ENCODE measurements at regions not wholly inside any gene's neighbourhood (a gene's known extent, or its start where the extent isn't known, plus 50 kb on each side); places are given as distances from the start of the nearest gene placed in this dataset.

DNA sequence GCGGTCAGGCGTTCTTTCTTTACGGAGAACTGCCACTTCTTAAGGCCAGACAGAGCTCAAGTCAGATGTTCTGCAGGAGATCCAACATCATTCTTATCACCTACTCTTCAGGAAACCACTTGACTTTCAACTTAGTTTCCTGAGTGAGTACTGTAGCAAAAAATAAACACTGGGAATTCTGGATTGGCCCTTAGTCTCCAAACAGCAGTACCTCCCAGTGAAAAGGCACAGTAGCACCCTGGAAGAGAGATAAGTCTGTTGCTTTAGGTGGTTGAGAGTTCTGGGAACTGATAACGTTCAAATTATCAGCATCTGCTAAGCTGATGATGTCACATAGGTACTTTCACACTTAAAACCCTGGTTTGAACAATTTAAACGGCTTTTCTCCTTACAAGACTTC lies 971.8 kb upstream of the TENM4 start:
- Histone ChIP-seq H3K36me3 (ENCODE audit: control insufficient read depth, insufficient read depth, low read length) (no peaks in the 10 kb centered on the region), H3K27me3 (replicated peaks; ENCODE audit: control insufficient read depth, insufficient read depth, low read length) (no peaks in the 10 kb centered on the region), H3K4me3 (replicated peaks; ENCODE audit: low read depth, low read length) (no peak overlapping the region)
- DNase-seq (ENCODE audit: extremely low read depth, insufficient read length), result no peak
- no peak for TF ChIP-seq CTCF (IDR thresholded peaks at IDR 0.05; ENCODE audit: insufficient read depth, low read length, poor library complexity, severe bottlenecking)

DNA sequence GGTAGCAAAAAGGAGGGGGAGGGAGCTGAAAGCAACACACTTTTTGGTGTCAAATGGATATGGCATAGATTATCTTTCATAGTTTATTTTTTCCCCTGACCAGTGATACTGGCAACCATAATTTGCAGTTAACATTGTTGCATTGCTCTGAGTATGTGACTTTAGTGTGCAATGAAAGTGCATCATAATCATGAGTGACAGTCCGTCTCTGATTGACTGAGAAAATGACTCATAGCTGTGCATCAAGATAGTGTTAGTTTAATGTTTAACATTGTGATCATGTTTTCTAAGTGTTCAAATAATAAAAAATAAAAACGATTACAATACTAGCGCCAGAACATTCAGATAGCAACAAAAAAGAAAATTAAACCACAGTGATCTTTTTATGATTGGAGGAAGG lies 952.4 kb upstream of the TENM4 start:
- no peaks in the 10 kb centered on the region for H3K36me3 ChIP-seq (ENCODE audit: control insufficient read depth, insufficient read depth, low read length)
- no peak for DNase-seq (ENCODE audit: extremely low read depth, insufficient read length)

DNA sequence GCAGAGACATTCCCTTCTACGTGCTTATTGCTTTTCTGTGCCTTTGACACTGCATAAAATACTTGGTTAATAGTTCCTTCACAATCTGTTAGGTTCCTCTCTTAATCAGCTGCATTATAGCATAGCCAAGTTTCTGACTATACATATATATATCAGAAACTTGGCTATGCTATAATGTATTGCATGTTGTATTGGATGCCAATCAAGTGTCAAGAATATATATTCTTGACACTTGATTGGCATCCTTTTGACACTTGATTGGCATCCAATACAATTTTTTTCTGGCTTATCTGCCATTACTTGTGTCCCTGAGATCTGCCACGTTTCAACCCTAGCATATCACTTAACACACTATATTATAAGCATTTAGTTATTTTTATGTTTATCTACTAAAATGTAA lies 949.7 kb upstream of the TENM4 start:
- Histone ChIP-seq H3K27me3 (replicated peaks; ENCODE audit: control insufficient read depth, insufficient read depth, low read length) (no peaks in the 10 kb centered on the region), H3K36me3 (ENCODE audit: control insufficient read depth, insufficient read depth, low read length) (no peaks in the 10 kb centered on the region), H3K4me3 (replicated peaks; ENCODE audit: low read depth, low read length) (no peak overlapping the region)
- DNase-seq (ENCODE audit: extremely low read depth, insufficient read length), result no peak
- no peak for TF ChIP-seq CTCF (IDR thresholded peaks at IDR 0.05; ENCODE audit: insufficient read depth, low read length, poor library complexity, severe bottlenecking)

More for the DNA sequence above, 952.4 kb upstream of the TENM4 start:
- Histone ChIP-seq H3K27me3 (replicated peaks; ENCODE audit: control insufficient read depth, insufficient read depth, low read length) (no peaks in the 10 kb centered on the region), H3K4me3 (replicated peaks; ENCODE audit: low read depth, low read length) (no peak overlapping the region)
- TF ChIP-seq CTCF (IDR thresholded peaks at IDR 0.05; ENCODE audit: insufficient read depth, low read length, poor library complexity, severe bottlenecking), result no peak

GRCh38 chr11:80388536-80388935 lies 947.7 kb upstream of the TENM4 start:
- H3K4me3 ChIP-seq (replicated peaks; ENCODE audit: low read depth, low read length), result no peak overlapping the region
- no peaks in the 10 kb centered on the region for H3K36me3 ChIP-seq (ENCODE audit: control insufficient read depth, insufficient read depth, low read length)
- DNase-seq (ENCODE audit: extremely low read depth, insufficient read length), result no peak
- TF ChIP-seq CTCF (IDR thresholded peaks at IDR 0.05; ENCODE audit: insufficient read depth, low read length, poor library complexity, severe bottlenecking), result no peak
- no peaks in the 10 kb centered on the region for H3K27me3 ChIP-seq (replicated peaks; ENCODE audit: control insufficient read depth, insufficient read depth, low read length)

DNA sequence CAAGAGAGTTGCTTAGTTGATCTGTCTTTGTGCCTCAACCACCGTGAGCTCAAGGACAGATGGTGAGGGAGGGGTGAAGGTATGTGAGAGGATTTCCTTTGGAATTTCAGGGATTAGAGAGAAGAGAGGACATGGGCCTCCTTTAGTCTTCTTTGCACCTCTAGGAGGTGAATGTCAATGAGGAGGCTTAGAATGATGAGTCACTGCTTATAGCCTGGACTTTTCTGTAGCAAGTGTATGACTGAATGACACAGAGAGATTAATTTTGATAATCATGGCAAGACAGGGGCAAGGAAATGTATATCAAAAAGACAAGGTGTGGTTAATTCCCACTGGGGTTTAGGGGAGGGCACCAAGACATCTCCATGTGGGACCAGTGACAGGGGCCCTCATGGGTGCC lies 947.3 kb upstream of the TENM4 start:
- H3K36me3 ChIP-seq (ENCODE audit: control insufficient read depth, insufficient read depth, low read length), result no peaks in the 10 kb centered on the region
- no peaks in the 10 kb centered on the region for H3K27me3 ChIP-seq (replicated peaks; ENCODE audit: control insufficient read depth, insufficient read depth, low read length)
- no peak for DNase-seq (ENCODE audit: extremely low read depth, insufficient read length)
- no peak overlapping the region for H3K4me3 ChIP-seq (replicated peaks; ENCODE audit: low read depth, low read length)
- no peak for TF ChIP-seq CTCF (IDR thresholded peaks at IDR 0.05; ENCODE audit: insufficient read depth, low read length, poor library complexity, severe bottlenecking)

GRCh38 chr11:80383655-80384054 lies 942.8 kb upstream of the TENM4 start:
- TF ChIP-seq CTCF (IDR thresholded peaks at IDR 0.05; ENCODE audit: insufficient read depth, low read length, poor library complexity, severe bottlenecking), result no peak
- H3K4me3 ChIP-seq (replicated peaks; ENCODE audit: low read depth, low read length), result no peak overlapping the region
- no peaks in the 10 kb centered on the region for H3K36me3 ChIP-seq (ENCODE audit: control insufficient read depth, insufficient read depth, low read length)
- DNase-seq (ENCODE audit: extremely low read depth, insufficient read length), result no peak
- no peaks in the 10 kb centered on the region for H3K27me3 ChIP-seq (replicated peaks; ENCODE audit: control insufficient read depth, insufficient read depth, low read length)

All from GM06990 (cell line).